ENCODE measurements at regions not wholly inside any gene's neighbourhood (a gene's known extent, or its start where the extent isn't known, plus 50 kb on each side); places are given as distances from the start of the nearest gene placed in this dataset.
"Not testable (repeated sequence)": the region's sequence is repeated elsewhere in the genome, so short reads cannot be mapped to it uniquely, and the experiment has no call there.

GRCh38 chr5:144594919-144595318, 424.2 kb downstream of the KCTD16 start:
- no peak overlapping the region for H3K27ac ChIP-seq (ENCODE audit: low read depth, low read length)
- peaks cover 3% of the 10 kb centered on the region for H3K27me3 ChIP-seq (ENCODE audit: insufficient read depth, low read length)
- H3K4me1 Mint-ChIP-seq (ENCODE audit: low read depth, unreplicated experiment) = no peaks in the 10 kb centered on the region
- FAIRE-seq = no peak
- peaks cover 11% of the 10 kb centered on the region for H3K9me3 Mint-ChIP-seq (ENCODE audit: unreplicated experiment)
- H3K27ac Mint-ChIP-seq (ENCODE audit: unreplicated experiment) = no peak overlapping the region
- H3K27me3 Mint-ChIP-seq (ENCODE audit: low read depth, unreplicated experiment) = no peaks in the 10 kb centered on the region
- no peak overlapping the region for H3K4me3 Mint-ChIP-seq (ENCODE audit: unreplicated experiment)
- no peaks in the 10 kb centered on the region for H3K36me3 ChIP-seq (ENCODE audit: insufficient read depth, low read length)
- TF ChIP-seq, protein P1, sequence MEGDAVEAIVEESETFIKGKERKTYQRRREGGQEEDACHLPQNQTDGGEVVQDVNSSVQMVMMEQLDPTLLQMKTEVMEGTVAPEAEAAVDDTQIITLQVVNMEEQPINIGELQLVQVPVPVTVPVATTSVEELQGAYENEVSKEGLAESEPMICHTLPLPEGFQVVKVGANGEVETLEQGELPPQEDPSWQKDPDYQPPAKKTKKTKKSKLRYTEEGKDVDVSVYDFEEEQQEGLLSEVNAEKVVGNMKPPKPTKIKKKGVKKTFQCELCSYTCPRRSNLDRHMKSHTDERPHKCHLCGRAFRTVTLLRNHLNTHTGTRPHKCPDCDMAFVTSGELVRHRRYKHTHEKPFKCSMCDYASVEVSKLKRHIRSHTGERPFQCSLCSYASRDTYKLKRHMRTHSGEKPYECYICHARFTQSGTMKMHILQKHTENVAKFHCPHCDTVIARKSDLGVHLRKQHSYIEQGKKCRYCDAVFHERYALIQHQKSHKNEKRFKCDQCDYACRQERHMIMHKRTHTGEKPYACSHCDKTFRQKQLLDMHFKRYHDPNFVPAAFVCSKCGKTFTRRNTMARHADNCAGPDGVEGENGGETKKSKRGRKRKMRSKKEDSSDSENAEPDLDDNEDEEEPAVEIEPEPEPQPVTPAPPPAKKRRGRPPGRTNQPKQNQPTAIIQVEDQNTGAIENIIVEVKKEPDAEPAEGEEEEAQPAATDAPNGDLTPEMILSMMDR (IDR thresholded peaks at IDR 0.05; ENCODE audit: insufficient read depth, low read depth, low read length) = no peak
- no peak for TF ChIP-seq EZH2 (IDR thresholded peaks at IDR 0.05; ENCODE audit: insufficient read depth, low read length)
- no peak overlapping the region for H2AFZ ChIP-seq (ENCODE audit: low read depth, low read length)
- H3K9ac ChIP-seq (ENCODE audit: low read length) = no peak overlapping the region
- no peak for DNase-seq (ENCODE audit: low read depth)
- H3K9me3 ChIP-seq (ENCODE audit: insufficient read depth, low read depth, low read length) = no peaks in the 10 kb centered on the region
- H3K36me3 Mint-ChIP-seq (ENCODE audit: low read depth, unreplicated experiment) = no peaks in the 10 kb centered on the region
- no peak overlapping the region for H3K4me2 ChIP-seq (ENCODE audit: low read length)
- no peak overlapping the region for H3K4me3 ChIP-seq (ENCODE audit: insufficient read depth, low read depth, low read length)
- H3K79me2 ChIP-seq (ENCODE audit: insufficient read depth, low read length) = no peaks in the 10 kb centered on the region
- H3K4me1 ChIP-seq (ENCODE audit: insufficient read depth, low read length) = no peaks in the 10 kb centered on the region
- H4K20me1 ChIP-seq (ENCODE audit: insufficient read depth, low read length) = no peaks in the 10 kb centered on the region

- not testable (repeated sequence) for H3K9ac ChIP-seq (ENCODE audit: low read length); DNase-seq (ENCODE audit: low read depth); H3K4me2 ChIP-seq (ENCODE audit: low read length); H3K4me1 Mint-ChIP-seq (ENCODE audit: low read depth, unreplicated experiment); H4K20me1 ChIP-seq (ENCODE audit: insufficient read depth, low read length); FAIRE-seq; H3K36me3 Mint-ChIP-seq (ENCODE audit: low read depth, unreplicated experiment); H3K27me3 ChIP-seq (ENCODE audit: insufficient read depth, low read length); H2AFZ ChIP-seq (ENCODE audit: low read depth, low read length); H3K27me3 Mint-ChIP-seq (ENCODE audit: low read depth, unreplicated experiment); H3K9me3 ChIP-seq (ENCODE audit: insufficient read depth, low read depth, low read length); H3K36me3 ChIP-seq (ENCODE audit: insufficient read depth, low read length); H3K4me3 Mint-ChIP-seq (ENCODE audit: unreplicated experiment); H3K4me1 ChIP-seq (ENCODE audit: insufficient read depth, low read length); H3K4me3 ChIP-seq (ENCODE audit: insufficient read depth, low read depth, low read length); H3K79me2 ChIP-seq (ENCODE audit: insufficient read depth, low read length); H3K27ac Mint-ChIP-seq (ENCODE audit: unreplicated experiment); H3K27ac ChIP-seq (ENCODE audit: low read depth, low read length)
- H3K9me3 Mint-ChIP-seq (ENCODE audit: unreplicated experiment) = peaks cover 11% of the 10 kb centered on the region
These were observed 423.6 kb downstream of the KCTD16 start for GRCh38 chr5:144594234-144594633.

- DNase-seq (ENCODE audit: low read depth) = peak; percentile 4
- no peaks in the 10 kb centered on the region for H3K79me2 ChIP-seq (ENCODE audit: insufficient read depth, low read length)
- no peak overlapping the region for H3K9ac ChIP-seq (ENCODE audit: low read length)
- H3K36me3 ChIP-seq (ENCODE audit: insufficient read depth, low read length) = no peaks in the 10 kb centered on the region
- H4K20me1 ChIP-seq (ENCODE audit: insufficient read depth, low read length) = no peaks in the 10 kb centered on the region
- no peaks in the 10 kb centered on the region for H3K27me3 ChIP-seq (ENCODE audit: insufficient read depth, low read length)
- Mint-ChIP-seq H3K36me3 (ENCODE audit: low read depth, unreplicated experiment) (no peaks in the 10 kb centered on the region), H3K9me3 (ENCODE audit: unreplicated experiment) (peaks cover 5% of the 10 kb centered on the region), H3K4me1 (ENCODE audit: low read depth, unreplicated experiment) (peaks cover 4% of the 10 kb centered on the region), H3K27ac (ENCODE audit: unreplicated experiment) (no peak overlapping the region), H3K4me3 (ENCODE audit: unreplicated experiment) (no peak overlapping the region), H3K27me3 (ENCODE audit: low read depth, unreplicated experiment) (no peaks in the 10 kb centered on the region)
- TF ChIP-seq, protein P1 (IDR thresholded peaks at IDR 0.05; ENCODE audit: insufficient read depth, low read depth, low read length) = no peak
- TF ChIP-seq EZH2 (IDR thresholded peaks at IDR 0.05; ENCODE audit: insufficient read depth, low read length) = no peak
- H2AFZ ChIP-seq (ENCODE audit: low read depth, low read length) = no peak overlapping the region
- H3K9me3 ChIP-seq (ENCODE audit: insufficient read depth, low read depth, low read length) = no peaks in the 10 kb centered on the region
- H3K4me2 ChIP-seq (ENCODE audit: low read length) = no peak overlapping the region
- no peaks in the 10 kb centered on the region for H3K4me1 ChIP-seq (ENCODE audit: insufficient read depth, low read length)
- H3K4me3 ChIP-seq (ENCODE audit: insufficient read depth, low read depth, low read length) = no peak overlapping the region
- FAIRE-seq = no peak
- no peak overlapping the region for H3K27ac ChIP-seq (ENCODE audit: low read depth, low read length)
These were observed 415.0 kb downstream of the KCTD16 start for GRCh38 chr5:144585681-144586080.

All from astrocyte (in vitro differentiated cells and primary cell).